Thyroid gland (tissue), 4 donors: ENCODE measurements at regions not wholly inside any gene's neighbourhood (a gene's known extent, or its start where the extent isn't known, plus 50 kb on each side); places are given as distances from the start of the nearest gene placed in this dataset.

Experiments
- CTCF ChIP-seq, 6 experiments: fragments of 200-600 bp in 3 of 6; fragments of 450-650 bp in 3 of 6; sonication (generic) in 3 of 6; IDR thresholded peaks; one replicate each; pipeline ENCODE4 v1.5.1; 2016 to 2019; ENCODE audit warnings: antibody characterized with exemption in 6 of 6, mild to moderate bottlenecking in 2 of 6, inconsistent platforms in 1 of 6, moderate library complexity in 1 of 6
- POLR2A ChIP-seq, 2 donors: fragments of 450-650 bp; IDR thresholded peaks; one replicate each; pipeline ENCODE4 v1.6.1; 2017; ENCODE audit warnings: antibody characterized with exemption in 2 of 2, mild to moderate bottlenecking in 2 of 2, moderate library complexity in 1 of 2

GRCh38 chr2:217396165-217396564 lies 536.3 kb upstream of the TNP1 start:
- no peak for TF ChIP-seq CTCF (IDR thresholded peaks at IDR 0.05)
- no peak for TF ChIP-seq POLR2A (IDR thresholded peaks at IDR 0.05)
